HFFc6 (cell line): ENCODE measurements at regions not wholly inside any gene's neighbourhood (a gene's known extent, or its start where the extent isn't known, plus 50 kb on each side); places are given as distances from the start of the nearest gene placed in this dataset.

Source experiments
- DNase-seq: peaks from one replicate; pipeline ENCODE4 v3.0.0-alpha.2; 2018
- H3K27ac Mint-ChIP-seq: 2 replicates; pipeline ENCODE4 v1.8.0; 2020; ENCODE audit warnings: mild to moderate bottlenecking, mixed read lengths
- H3K27me3 Mint-ChIP-seq: 2 replicates; pipeline ENCODE4 v1.8.0; 2021; ENCODE audit warnings: mild to moderate bottlenecking, moderate library complexity, mixed read lengths; ENCODE audit not compliant: insufficient read depth
- H3K36me3 Mint-ChIP-seq: 2 replicates; pipeline ENCODE4 v1.8.0; 2021; ENCODE audit warnings: low read depth, mixed read lengths
- H3K4me1 Mint-ChIP-seq: 2 replicates; pipeline ENCODE4 v1.8.0; 2020; ENCODE audit warnings: low read depth, mixed read lengths
- H3K4me3 Mint-ChIP-seq: 2 replicates; pipeline ENCODE4 v1.8.0; 2020; ENCODE audit warnings: mild to moderate bottlenecking, moderate library complexity, mixed read lengths
- H3K9me3 Mint-ChIP-seq: 2 replicates; pipeline ENCODE4 v1.8.0; 2020; ENCODE audit warnings: mild to moderate bottlenecking, mixed read lengths
- TF ChIP-seq, protein P1 (sequence below): fragments of 200-600 bp; sonication (generic); IDR thresholded peaks from 2 replicates; pipeline ENCODE4 v1.5.0; 2021; ENCODE audit warnings: antibody characterized with exemption, mild to moderate bottlenecking

- peaks cover 11% of the 10 kb centered on the region; the same call in 1 of the 2 replicates for H3K9me3 Mint-ChIP-seq
- H3K4me3 Mint-ChIP-seq = no peak overlapping the region
- H3K27ac Mint-ChIP-seq = no peak overlapping the region
- H3K36me3 Mint-ChIP-seq = no peaks in the 10 kb centered on the region
- peaks cover 10% of the 10 kb centered on the region for H3K27me3 Mint-ChIP-seq
- no peak for DNase-seq
- TF ChIP-seq, protein P1, sequence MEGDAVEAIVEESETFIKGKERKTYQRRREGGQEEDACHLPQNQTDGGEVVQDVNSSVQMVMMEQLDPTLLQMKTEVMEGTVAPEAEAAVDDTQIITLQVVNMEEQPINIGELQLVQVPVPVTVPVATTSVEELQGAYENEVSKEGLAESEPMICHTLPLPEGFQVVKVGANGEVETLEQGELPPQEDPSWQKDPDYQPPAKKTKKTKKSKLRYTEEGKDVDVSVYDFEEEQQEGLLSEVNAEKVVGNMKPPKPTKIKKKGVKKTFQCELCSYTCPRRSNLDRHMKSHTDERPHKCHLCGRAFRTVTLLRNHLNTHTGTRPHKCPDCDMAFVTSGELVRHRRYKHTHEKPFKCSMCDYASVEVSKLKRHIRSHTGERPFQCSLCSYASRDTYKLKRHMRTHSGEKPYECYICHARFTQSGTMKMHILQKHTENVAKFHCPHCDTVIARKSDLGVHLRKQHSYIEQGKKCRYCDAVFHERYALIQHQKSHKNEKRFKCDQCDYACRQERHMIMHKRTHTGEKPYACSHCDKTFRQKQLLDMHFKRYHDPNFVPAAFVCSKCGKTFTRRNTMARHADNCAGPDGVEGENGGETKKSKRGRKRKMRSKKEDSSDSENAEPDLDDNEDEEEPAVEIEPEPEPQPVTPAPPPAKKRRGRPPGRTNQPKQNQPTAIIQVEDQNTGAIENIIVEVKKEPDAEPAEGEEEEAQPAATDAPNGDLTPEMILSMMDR = no peak
- H3K4me1 Mint-ChIP-seq = no peaks in the 10 kb centered on the region
These were observed 205.9 kb downstream of the CTTN start for GRCh38 chr11:70604221-70604620.

DNA sequence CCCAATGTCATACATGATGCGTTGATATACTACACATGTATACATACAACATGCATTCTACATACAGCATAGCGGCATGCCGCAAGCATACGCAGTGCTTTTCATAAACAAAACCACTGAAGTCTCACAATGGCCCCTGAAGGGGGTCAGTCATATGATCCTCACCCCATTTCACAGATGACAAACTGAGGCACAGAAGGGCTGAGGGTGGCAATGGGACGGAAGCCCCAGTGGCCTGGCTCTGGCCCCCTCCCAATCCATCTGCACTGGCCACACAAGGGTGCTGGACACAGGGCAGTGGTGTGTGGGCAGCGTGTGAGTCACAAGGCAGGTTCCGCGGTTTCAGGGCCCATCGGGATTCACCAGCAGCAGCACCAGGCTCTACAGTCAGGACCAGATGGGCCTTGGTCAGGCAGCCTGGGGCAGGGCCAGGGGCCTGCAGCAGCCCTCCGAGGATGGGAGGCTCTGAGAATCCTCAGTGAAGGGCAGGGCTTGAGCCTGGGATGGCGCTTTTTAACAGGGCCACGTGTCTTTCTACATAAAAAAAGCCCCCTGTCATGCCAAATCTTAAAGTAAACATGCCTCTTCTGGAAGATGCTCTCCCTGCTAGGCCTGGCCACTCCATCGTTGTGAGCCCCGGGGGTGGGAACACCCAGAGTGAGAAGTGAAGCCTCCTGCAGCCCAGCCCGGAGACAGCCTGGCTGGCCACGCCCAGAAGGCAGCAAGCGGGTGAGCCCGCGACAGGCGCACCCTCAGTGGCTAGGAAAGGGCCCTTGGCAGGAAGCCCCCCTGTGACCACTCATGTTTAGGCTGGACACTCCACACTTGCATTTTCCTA is 206.5 kb downstream of the CTTN start:
- Mint-ChIP-seq H3K4me3 (no peak overlapping the region), H3K4me1 (no peaks in the 10 kb centered on the region), H3K27me3 (peaks cover 10% of the 10 kb centered on the region), H3K36me3 (no peaks in the 10 kb centered on the region), H3K27ac (no peak overlapping the region), H3K9me3 (peaks cover 7% of the 10 kb centered on the region; the same call in 1 of the 2 replicates)
- TF ChIP-seq, protein P1 = no peak
- no peak for DNase-seq

DNA sequence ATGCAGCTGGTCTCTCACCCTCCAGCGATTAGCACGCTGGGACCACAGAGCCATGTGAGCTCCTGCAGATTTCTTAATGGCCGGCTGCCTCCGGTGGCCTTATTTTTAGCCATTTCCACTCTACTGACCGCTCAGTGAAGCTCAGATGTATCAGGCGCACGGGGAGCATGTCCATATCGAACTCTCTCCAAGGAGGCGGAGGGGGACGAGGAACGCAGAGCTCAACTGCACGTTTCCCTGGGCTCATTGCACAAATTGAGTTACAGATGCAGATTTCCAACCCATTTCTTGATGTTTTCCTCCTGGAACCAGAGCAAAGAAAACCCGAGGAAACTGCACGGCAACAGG is 207.1 kb downstream of the CTTN start:
- Mint-ChIP-seq H3K9me3 (peaks cover 7% of the 10 kb centered on the region; the same call in 1 of the 2 replicates), H3K27ac (no peak overlapping the region), H3K36me3 (no peaks in the 10 kb centered on the region), H3K27me3 (peaks cover 12% of the 10 kb centered on the region), H3K4me1 (no peaks in the 10 kb centered on the region), H3K4me3 (no peak overlapping the region)
- no peak for DNase-seq
- TF ChIP-seq, protein P1 = no peak

- H3K4me1 Mint-ChIP-seq = no peaks in the 10 kb centered on the region
- H3K27me3 Mint-ChIP-seq = peaks cover 12% of the 10 kb centered on the region
- H3K36me3 Mint-ChIP-seq = no peaks in the 10 kb centered on the region
- no peak overlapping the region for H3K4me3 Mint-ChIP-seq
- H3K9me3 Mint-ChIP-seq = peaks cover 7% of the 10 kb centered on the region; the same call in 1 of the 2 replicates
- DNase-seq = no peak
- TF ChIP-seq, protein P1 = no peak
- H3K27ac Mint-ChIP-seq = no peak overlapping the region
These were observed 207.5 kb downstream of the CTTN start for GRCh38 chr11:70605846-70606245.

- peaks cover 7% of the 10 kb centered on the region; the same call in 1 of the 2 replicates for H3K9me3 Mint-ChIP-seq
- no peak overlapping the region for H3K4me3 Mint-ChIP-seq
- TF ChIP-seq, protein P1 = no peak
- H3K36me3 Mint-ChIP-seq = no peaks in the 10 kb centered on the region
- no peaks in the 10 kb centered on the region for H3K4me1 Mint-ChIP-seq
- no peak for DNase-seq
- H3K27ac Mint-ChIP-seq = no peak overlapping the region
- peaks cover 7% of the 10 kb centered on the region for H3K27me3 Mint-ChIP-seq
These were observed 208.1 kb downstream of the CTTN start for GRCh38 chr11:70606248-70606950.
